WERI-Rb-1 (cell line): ENCODE measurements at regions not wholly inside any gene's neighbourhood (a gene's known extent, or its start where the extent isn't known, plus 50 kb on each side); places are given as distances from the start of the nearest gene placed in this dataset.
"Not testable (repeated sequence)": the region's sequence is repeated elsewhere in the genome, so short reads cannot be mapped to it uniquely, and the experiment has no call there.

Source experiments
- DNase-seq: peaks from one replicate; pipeline ENCODE4 v3.0.0-alpha.2; 2020
- H3K27ac ChIP-seq: fragments of 250-450 bp; sonication (Bioruptor Pico); 2 replicates; pipeline ENCODE4 v1.5.1; 2020; ENCODE audit warnings: mild to moderate bottlenecking, moderate library complexity
- H3K27me3 ChIP-seq: fragments of 250-450 bp; sonication (Bioruptor Pico); 2 replicates; pipeline ENCODE4 v1.5.1; 2021; ENCODE audit warnings: mild to moderate bottlenecking, low read depth, moderate library complexity; ENCODE audit not compliant: insufficient read depth, severe bottlenecking
- H3K36me3 ChIP-seq: fragments of 250-450 bp; sonication (Bioruptor Pico); 2 replicates; pipeline ENCODE4 v1.5.1; 2020; ENCODE audit warnings: mild to moderate bottlenecking, moderate library complexity
- H3K4me3 ChIP-seq: 2 replicates; pipeline ENCODE4 v1.5.1; 2011; ENCODE audit warnings: low read depth, mild to moderate bottlenecking, control low read depth, low read length
- H3K9me3 ChIP-seq: fragments of 250-450 bp; sonication (Bioruptor Pico); 2 replicates; pipeline ENCODE4 v1.5.1; 2021; ENCODE audit warnings: mild to moderate bottlenecking, moderate library complexity; ENCODE audit not compliant: severe bottlenecking
- CTCF ChIP-seq: IDR thresholded peaks from 2 replicates; pipeline ENCODE4 v1.5.1; 2011; ENCODE audit warnings: low read depth, mild to moderate bottlenecking, control low read depth, inconsistent platforms, low read length

GRCh38 chr2:111532682-111533556 lies 351.1 kb downstream of the ANAPC1 start:
- not testable (repeated sequence) for H3K36me3 ChIP-seq, H3K27ac ChIP-seq, H3K4me3 ChIP-seq, H3K9me3 ChIP-seq, DNase-seq
- H3K27me3 ChIP-seq: peaks cover 24% of the 10 kb centered on the region

GRCh38 chr2:111533557-111534247 lies 350.3 kb downstream of the ANAPC1 start:
- peaks cover 21% of the 10 kb centered on the region for H3K27me3 ChIP-seq
- H3K9me3 ChIP-seq, DNase-seq, H3K4me3 ChIP-seq, H3K36me3 ChIP-seq, H3K27ac ChIP-seq: not testable (repeated sequence)

GRCh38 chr2:111534910-111535352 lies 349.1 kb downstream of the ANAPC1 start:
- no peak overlapping the region for H3K27ac ChIP-seq
- no peak for TF ChIP-seq CTCF
- H3K9me3 ChIP-seq: peaks cover 2% of the 10 kb centered on the region
- H3K36me3 ChIP-seq: no peaks in the 10 kb centered on the region
- no peak overlapping the region for H3K4me3 ChIP-seq
- no peak for DNase-seq
- peaks cover 21% of the 10 kb centered on the region for H3K27me3 ChIP-seq

GRCh38 chr2:111535404-111535803 lies 348.6 kb downstream of the ANAPC1 start:
- no peak for TF ChIP-seq CTCF
- H3K27ac ChIP-seq: no peak overlapping the region
- no peak overlapping the region for H3K4me3 ChIP-seq
- no peak for DNase-seq
- H3K9me3 ChIP-seq: peaks cover 2% of the 10 kb centered on the region
- H3K36me3 ChIP-seq: no peaks in the 10 kb centered on the region
- H3K27me3 ChIP-seq: peaks cover 21% of the 10 kb centered on the region

- Histone ChIP-seq H3K9me3 (peaks cover 2% of the 10 kb centered on the region), H3K27ac (no peak overlapping the region), H3K27me3 (peaks cover 21% of the 10 kb centered on the region), H3K36me3 (no peaks in the 10 kb centered on the region), H3K4me3 (no peak overlapping the region)
- no peak for DNase-seq
- no peak for TF ChIP-seq CTCF
Observed at GRCh38 chr2:111537078-111537655, 346.8 kb downstream of the ANAPC1 start.

- H3K27ac ChIP-seq, DNase-seq, H3K4me3 ChIP-seq, H3K36me3 ChIP-seq, H3K9me3 ChIP-seq: not testable (repeated sequence)
- H3K27me3 ChIP-seq: peaks cover 18% of the 10 kb centered on the region
Observed at GRCh38 chr2:111539991-111540390, 344.0 kb downstream of the ANAPC1 start.

- H3K27me3 ChIP-seq: not testable (repeated sequence)
Observed at GRCh38 chr2:111542120-111542774, 341.7 kb downstream of the ANAPC1 start.

GRCh38 chr2:111544006-111544405 lies 340.0 kb downstream of the ANAPC1 start:
- not testable (repeated sequence) for H3K27ac ChIP-seq, H3K27me3 ChIP-seq, H3K4me3 ChIP-seq, DNase-seq, H3K36me3 ChIP-seq, H3K9me3 ChIP-seq

More at GRCh38 chr2:111542120-111542774, 341.7 kb downstream of the ANAPC1 start:
- not testable (repeated sequence) for H3K27ac ChIP-seq, DNase-seq, H3K36me3 ChIP-seq, H3K9me3 ChIP-seq, H3K4me3 ChIP-seq

GRCh38 chr2:111545723-111546431 lies 338.1 kb downstream of the ANAPC1 start:
- not testable (repeated sequence) for H3K4me3 ChIP-seq, H3K9me3 ChIP-seq, H3K27ac ChIP-seq, H3K36me3 ChIP-seq, H3K27me3 ChIP-seq, DNase-seq

GRCh38 chr2:111546578-111546977 lies 337.4 kb downstream of the ANAPC1 start:
- not testable (repeated sequence) for H3K27me3 ChIP-seq, H3K36me3 ChIP-seq, DNase-seq, H3K27ac ChIP-seq, H3K9me3 ChIP-seq, H3K4me3 ChIP-seq
